Spinal cord (tissue), 9 donors: ENCODE measurements at regions not wholly inside any gene's neighbourhood (a gene's known extent, or its start where the extent isn't known, plus 50 kb on each side); places are given as distances from the start of the nearest gene placed in this dataset.
A peak's percentile ranks its signal among the peaks of the same experiment; 100 is the strongest.

Experiments used
- DNase-seq, 6 donors: peaks; one replicate each; pipeline versions ENCODE4 v3.0.0 to v3.0.0-alpha.2; 2013 to 2015; ENCODE audit warnings: low spot score in 6 of 6, low read depth in 4 of 6
- H3K27ac ChIP-seq: one replicate; pipeline ENCODE4 v1.5.1; 2013; ENCODE audit warnings: low read depth, low read length, control low read depth
- H3K27me3 ChIP-seq: one replicate; pipeline ENCODE4 v1.6.1; 2013; ENCODE audit warnings: low read length; ENCODE audit not compliant: control insufficient read depth, insufficient read depth
- H3K36me3 ChIP-seq: one replicate; pipeline ENCODE4 v1.6.1; 2013; ENCODE audit warnings: low read length; ENCODE audit not compliant: control insufficient read depth, insufficient read depth
- H3K4me1 ChIP-seq: one replicate; pipeline ENCODE4 v1.6.1; 2013; ENCODE audit warnings: low read length; ENCODE audit not compliant: control insufficient read depth, insufficient read depth
- H3K4me3 ChIP-seq: one replicate; pipeline ENCODE4 v1.5.1; 2013; ENCODE audit warnings: low read depth, low read length, control low read depth
- H3K9me3 ChIP-seq: one replicate; pipeline ENCODE4 v1.6.1; 2013; ENCODE audit warnings: low read length; ENCODE audit not compliant: control insufficient read depth, insufficient read depth
- WGBS: methylation state at CpG from one replicate; pipeline ENCODE4 v1.1.5; 2013; ENCODE audit warnings: missing lambda C conversion rate; ENCODE audit not compliant: insufficient coverage; 5-methylcytosine and 5-hydroxymethylcytosine counted together
- donor health status: healthy.

DNA sequence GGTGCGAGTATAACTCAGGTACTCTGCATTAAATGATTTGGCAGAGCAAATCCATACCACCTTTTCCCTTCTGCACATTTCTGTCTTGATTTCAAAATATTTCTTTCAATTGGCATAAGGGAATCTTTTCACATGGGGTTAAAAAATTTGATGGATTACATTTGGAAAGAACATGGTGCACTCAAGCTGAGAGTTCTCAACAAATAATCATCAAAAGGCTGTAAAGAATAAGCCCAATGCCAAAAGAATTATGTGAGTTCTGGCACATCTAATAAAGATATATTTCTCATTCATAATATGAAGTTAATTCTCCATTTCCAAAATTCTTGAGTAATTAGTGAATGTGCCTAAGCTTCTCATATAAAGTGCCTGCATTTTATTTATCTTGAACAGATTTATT is 223.1 kb downstream of the GPR37 start:
- H3K9me3 ChIP-seq, result no peaks in the 10 kb centered on the region
- H3K4me3 ChIP-seq, result no peak overlapping the region
- 86% methylated on average over 1 of the region's 1 CpG for WGBS
- no peaks in the 10 kb centered on the region for H3K36me3 ChIP-seq
- H3K4me1 ChIP-seq, result no peaks in the 10 kb centered on the region
- no peaks in the 10 kb centered on the region for H3K27me3 ChIP-seq
- H3K27ac ChIP-seq, result no peak overlapping the region
- peak in 1 of 6 donors; percentile 21 for DNase-seq

DNA sequence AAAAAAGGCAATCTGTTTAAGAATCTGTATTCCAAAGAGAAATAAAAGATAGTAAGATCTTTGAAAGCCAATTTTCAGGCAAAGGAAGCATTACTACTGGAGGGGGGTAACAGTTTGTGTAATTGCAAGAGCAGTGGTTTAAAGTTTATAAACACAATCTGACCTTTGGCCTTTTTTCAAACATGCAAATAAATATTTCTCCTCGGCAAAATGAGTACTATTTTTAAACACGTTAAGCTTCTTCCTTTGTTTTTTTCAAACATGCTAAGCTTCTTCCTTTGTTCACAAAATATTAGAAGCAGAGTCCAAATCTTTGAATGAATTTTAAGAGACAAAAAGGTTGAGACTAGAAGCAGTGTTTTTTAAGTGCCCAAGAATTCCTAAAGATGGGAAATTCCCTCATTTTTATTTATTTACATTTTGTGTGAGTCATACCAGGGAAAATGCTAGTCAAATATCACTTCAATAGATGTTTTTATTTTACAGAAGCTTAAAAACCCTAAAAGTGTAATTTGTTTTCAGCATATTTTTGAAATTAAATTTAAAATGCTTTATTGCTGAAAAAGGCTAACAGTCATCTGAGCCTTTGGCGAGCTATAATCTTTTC is 229.3 kb downstream of the GPR37 start:
- no peaks in the 10 kb centered on the region for H3K27me3 ChIP-seq
- H3K4me1 ChIP-seq, result no peaks in the 10 kb centered on the region
- WGBS, result 100% methylated on average over 1 of the region's 3 CpGs
- H3K4me3 ChIP-seq, result no peak overlapping the region
- no peak for DNase-seq
- H3K9me3 ChIP-seq, result no peaks in the 10 kb centered on the region
- H3K36me3 ChIP-seq, result no peaks in the 10 kb centered on the region
- no peak overlapping the region for H3K27ac ChIP-seq

DNA sequence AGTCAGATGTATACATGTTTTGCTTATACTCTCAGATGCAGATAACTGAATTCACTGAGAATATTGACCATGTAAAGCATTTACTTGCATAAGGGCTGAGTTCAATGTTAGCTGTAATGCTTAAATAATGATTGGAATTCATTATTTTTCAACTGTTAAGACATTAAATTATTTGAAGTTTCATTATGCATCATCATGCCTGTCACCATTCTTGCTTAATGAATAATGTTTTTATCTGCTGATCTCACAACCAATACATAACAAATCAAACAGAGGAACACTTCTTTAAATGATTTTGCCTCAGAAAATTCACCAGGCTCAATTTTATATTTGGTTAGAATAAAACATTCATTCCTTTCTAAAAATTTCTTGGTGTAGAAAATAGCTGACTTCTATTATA is 233.4 kb downstream of the GPR37 start:
- no peak for DNase-seq
- H3K27me3 ChIP-seq, result no peaks in the 10 kb centered on the region
- no peak overlapping the region for H3K27ac ChIP-seq
- H3K9me3 ChIP-seq, result no peaks in the 10 kb centered on the region
- H3K4me1 ChIP-seq, result no peaks in the 10 kb centered on the region
- no peak overlapping the region for H3K4me3 ChIP-seq
- H3K36me3 ChIP-seq, result no peaks in the 10 kb centered on the region

DNA sequence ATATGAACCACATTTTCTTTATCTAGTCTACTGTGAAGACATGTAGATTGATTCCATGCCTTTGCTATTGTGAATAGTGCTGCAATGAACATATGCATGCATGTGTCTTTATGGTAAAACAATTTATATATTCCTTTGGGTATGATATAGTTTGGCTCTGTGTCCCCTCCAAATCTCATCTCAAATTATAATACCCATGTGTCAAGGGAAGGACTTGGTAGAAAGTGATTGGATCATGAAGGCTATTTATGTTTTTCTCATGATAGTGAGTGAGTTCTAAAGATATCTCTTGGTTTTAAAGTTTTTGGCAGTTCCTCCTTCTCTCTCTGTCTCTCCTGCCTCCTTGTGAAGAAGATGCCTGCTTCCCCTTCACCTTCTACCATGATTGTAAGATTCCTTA is 248.7 kb downstream of the GPR37 start:
- peaks cover 2% of the 10 kb centered on the region for H3K9me3 ChIP-seq
- DNase-seq, result peak in 1 of 6 donors; percentile 55

DNA sequence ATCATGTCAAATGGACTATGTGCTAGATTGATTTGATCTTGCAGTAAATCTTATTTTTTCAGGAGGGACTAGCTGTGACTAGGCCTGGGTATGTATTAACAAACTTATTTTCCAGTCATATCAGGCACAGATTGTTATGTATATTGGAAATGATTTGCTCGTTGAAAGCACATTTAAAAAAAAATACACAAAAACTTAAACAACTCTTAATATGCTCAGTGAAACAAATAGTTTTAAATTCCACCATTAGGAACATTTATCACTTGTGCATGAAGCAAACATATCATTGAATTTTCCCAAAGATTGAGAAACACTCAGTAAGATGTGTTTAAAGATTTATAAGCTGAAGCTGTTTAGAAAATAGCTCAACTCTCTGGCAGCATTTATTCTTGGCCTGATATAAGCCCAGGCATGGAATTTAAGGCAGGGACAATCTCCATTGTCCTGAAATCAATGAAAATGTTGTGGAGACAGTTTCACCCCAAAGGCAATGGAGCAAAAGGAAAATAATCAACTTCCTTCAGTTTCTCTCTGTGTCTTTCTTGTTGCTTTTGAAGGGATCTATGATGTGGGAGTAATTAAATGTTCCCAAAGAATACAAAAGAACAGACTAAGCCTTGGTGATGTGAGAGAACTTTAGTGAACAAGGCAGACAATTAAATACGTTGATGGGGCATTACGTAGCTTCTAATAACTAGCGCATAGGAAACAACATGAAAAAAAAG is 250.3 kb downstream of the GPR37 start:
- Histone ChIP-seq H3K4me1 (no peaks in the 10 kb centered on the region), H3K36me3 (no peaks in the 10 kb centered on the region), H3K4me3 (no peak overlapping the region), H3K9me3 (peaks cover 2% of the 10 kb centered on the region), H3K27me3 (no peaks in the 10 kb centered on the region), H3K27ac (no peak overlapping the region)
- peak in 2 of 6 donors; percentile 7 for DNase-seq
- WGBS, result 80% methylated on average over 3 of the region's 4 CpGs

More for the DNA sequence above, 248.7 kb downstream of the GPR37 start:
- Histone ChIP-seq H3K36me3 (no peaks in the 10 kb centered on the region), H3K27ac (no peak overlapping the region), H3K4me1 (no peaks in the 10 kb centered on the region), H3K4me3 (no peak overlapping the region), H3K27me3 (no peaks in the 10 kb centered on the region)

DNA sequence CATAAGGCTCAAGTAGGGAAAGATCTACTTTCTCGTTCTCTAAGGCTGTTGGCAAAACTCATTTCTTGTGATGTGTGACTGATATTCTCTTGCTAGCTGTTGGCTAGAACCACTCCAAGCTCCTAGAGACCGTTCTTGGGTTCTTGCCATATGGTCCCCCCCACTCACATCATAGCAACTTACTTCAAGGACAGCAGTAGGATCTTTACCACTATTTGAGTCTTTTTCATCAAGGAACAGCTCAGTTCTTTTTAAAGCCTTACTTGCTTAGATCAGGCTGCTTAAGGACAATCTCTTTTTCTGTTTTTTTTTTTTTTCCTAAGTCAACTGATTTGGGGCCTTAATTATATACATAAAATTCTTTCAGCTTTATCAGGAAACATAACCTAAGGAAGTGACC is 251.1 kb downstream of the GPR37 start:
- H3K36me3 ChIP-seq, result no peaks in the 10 kb centered on the region
- H3K27me3 ChIP-seq, result no peaks in the 10 kb centered on the region
- H3K4me3 ChIP-seq, result no peak overlapping the region
- no peaks in the 10 kb centered on the region for H3K9me3 ChIP-seq
- DNase-seq, result peak in 1 of 6 donors; percentile 34
- H3K4me1 ChIP-seq, result no peaks in the 10 kb centered on the region
- no peak overlapping the region for H3K27ac ChIP-seq
- 89% methylated on average over 1 of the region's 2 CpGs for WGBS

DNA sequence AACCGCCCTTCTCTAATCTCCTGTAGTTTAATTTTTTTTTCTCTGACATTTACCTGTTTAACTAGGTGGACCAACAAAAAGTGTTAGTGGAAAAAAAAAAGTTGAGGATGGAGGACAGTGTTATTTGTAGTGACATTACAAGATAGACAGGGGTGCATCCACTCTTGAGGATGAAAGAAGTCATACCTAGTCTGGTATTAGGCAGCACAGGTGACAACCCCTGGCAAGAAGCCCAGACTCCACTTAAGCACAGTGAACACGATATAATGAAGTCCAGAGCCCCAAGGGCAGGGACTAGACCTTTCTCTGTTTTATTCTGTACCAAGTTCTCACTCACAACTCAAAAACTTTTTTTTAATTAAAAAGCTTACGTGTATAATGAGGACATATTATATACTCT is 268.4 kb downstream of the GPR37 start:
- DNase-seq, result no peak
- H3K9me3 ChIP-seq, result no peaks in the 10 kb centered on the region
- no peak overlapping the region for H3K27ac ChIP-seq
- no peaks in the 10 kb centered on the region for H3K36me3 ChIP-seq
- H3K4me3 ChIP-seq, result no peak overlapping the region
- H3K27me3 ChIP-seq, result no peaks in the 10 kb centered on the region
- WGBS, result no CpG with 5 or more reads among the region's 3 CpGs
- H3K4me1 ChIP-seq, result no peaks in the 10 kb centered on the region

DNA sequence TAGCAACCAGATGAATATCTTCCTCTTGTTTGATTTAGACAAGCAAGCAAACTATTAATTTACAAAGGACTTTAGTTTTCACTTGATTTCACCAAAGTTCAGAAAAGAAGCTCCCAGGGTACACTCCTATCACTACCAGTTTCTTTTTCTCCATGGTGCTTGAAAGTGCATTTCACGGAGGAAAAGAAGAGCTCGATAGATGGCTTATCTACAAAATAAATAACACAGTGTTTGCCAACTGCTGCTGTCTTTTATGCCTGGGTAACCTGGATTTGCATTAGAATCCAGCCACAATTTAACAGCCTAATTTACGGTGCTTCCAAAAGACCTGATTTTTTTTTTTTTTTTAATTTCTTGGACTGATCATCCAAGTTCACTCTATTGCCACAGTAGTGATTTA is 275.7 kb downstream of the GPR37 start:
- Histone ChIP-seq H3K9me3 (no peaks in the 10 kb centered on the region), H3K27ac (no peak overlapping the region), H3K36me3 (no peaks in the 10 kb centered on the region), H3K27me3 (no peaks in the 10 kb centered on the region), H3K4me3 (no peak overlapping the region), H3K4me1 (no peaks in the 10 kb centered on the region)
- no CpG with 5 or more reads among the region's 3 CpGs for WGBS
- no peak for DNase-seq

DNA sequence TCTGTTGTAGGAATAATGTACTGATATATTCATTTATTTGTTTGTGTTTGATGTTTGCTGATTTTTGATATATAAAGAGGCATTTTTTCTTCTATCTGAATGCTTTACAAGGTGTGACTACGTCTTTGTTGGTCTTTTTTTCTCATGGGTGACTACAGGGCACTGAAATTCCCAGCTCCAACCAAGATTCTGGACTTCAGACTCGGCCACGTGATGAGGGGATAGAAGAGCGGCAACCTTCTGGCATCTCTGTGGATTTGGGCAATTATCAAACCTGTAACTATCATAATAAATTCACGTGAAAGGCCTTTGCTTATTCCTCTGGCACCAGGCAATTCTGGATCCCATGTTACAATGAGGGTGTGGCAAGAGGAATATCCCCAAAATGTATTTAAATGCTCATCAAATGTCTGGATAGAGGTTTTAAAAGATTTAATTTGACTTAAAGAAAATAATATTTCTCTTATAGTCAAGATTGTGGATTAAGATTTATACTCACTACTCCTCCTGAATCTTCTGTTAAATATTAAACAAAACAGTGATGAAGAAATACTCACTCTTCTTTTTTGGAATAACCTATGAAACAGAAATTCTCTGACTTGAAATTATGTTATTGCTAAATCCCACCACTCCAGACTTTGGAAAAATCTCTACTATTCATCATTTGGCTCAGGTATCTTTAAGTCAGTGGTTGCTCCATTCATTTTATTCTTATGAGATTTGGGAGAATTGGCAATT is 276.3 kb downstream of the GPR37 start:
- no peak overlapping the region for H3K27ac ChIP-seq
- no peaks in the 10 kb centered on the region for H3K4me1 ChIP-seq
- no peaks in the 10 kb centered on the region for H3K9me3 ChIP-seq
- no peak for DNase-seq
- H3K36me3 ChIP-seq, result no peaks in the 10 kb centered on the region
- H3K4me3 ChIP-seq, result no peak overlapping the region
- H3K27me3 ChIP-seq, result no peaks in the 10 kb centered on the region
- no CpG with 5 or more reads among the region's 5 CpGs for WGBS

DNA sequence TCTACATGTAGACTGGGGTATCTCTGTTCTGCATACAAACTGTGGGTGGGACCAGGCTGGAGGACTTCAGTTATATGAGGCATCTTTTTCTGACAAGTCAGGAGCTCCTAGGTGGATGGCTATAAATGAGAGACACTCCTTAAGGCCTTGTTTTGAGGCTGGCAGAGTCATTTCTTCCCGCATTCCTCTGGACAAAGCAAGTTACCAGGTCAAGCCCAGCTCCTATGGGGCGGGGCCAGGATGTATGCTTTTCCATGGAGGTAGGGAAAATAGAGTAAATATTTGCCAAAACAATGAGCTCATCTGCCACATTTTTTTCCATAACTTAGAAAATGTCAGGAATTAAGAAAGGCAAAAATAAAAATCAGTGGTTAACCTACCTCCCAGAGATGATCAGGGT is 283.4 kb downstream of the GPR37 start:
- Histone ChIP-seq H3K4me3 (no peak overlapping the region), H3K9me3 (no peaks in the 10 kb centered on the region), H3K4me1 (no peaks in the 10 kb centered on the region), H3K27me3 (no peaks in the 10 kb centered on the region), H3K36me3 (no peaks in the 10 kb centered on the region), H3K27ac (no peak overlapping the region)
- WGBS, result no CpG with 5 or more reads among the region's 2 CpGs
- no peak for DNase-seq
